OCI-LY1 (cell line): ENCODE measurements at regions not wholly inside any gene's neighbourhood (a gene's known extent, or its start where the extent isn't known, plus 50 kb on each side); places are given as distances from the start of the nearest gene placed in this dataset.

ENCODE experiments used
- H2AFZ ChIP-seq: fragments of 200-600 bp; sonication (generic), shearing (Covaris generic); 2 replicates; pipeline ENCODE4 v1.6.0; 2014; ENCODE audit warnings: antibody characterized with exemption, mild to moderate bottlenecking, low read length
- H3F3A ChIP-seq: fragments of 200-600 bp; sonication (generic), shearing (Covaris generic); 2 replicates; pipeline ENCODE4 v1.6.0; 2014; ENCODE audit warnings: mild to moderate bottlenecking, antibody characterized with exemption, low read length, moderate library complexity; ENCODE audit not compliant: insufficient read depth
- H3K27ac ChIP-seq: fragments of 200-600 bp; sonication (generic); 2 replicates; pipeline ENCODE4 v1.5.1; 2014; ENCODE audit warnings: low read length, mixed run types, mild to moderate bottlenecking, low read depth; ENCODE audit not compliant: poor library complexity, severe bottlenecking
- H3K27me3 ChIP-seq: fragments of 200-600 bp; sonication (generic); 2 replicates; pipeline ENCODE4 v1.6.0; 2014; ENCODE audit warnings: antibody characterized with exemption, mild to moderate bottlenecking, low read length, moderate library complexity; ENCODE audit not compliant: insufficient read depth
- H3K36me3 ChIP-seq: fragments of 200-600 bp; sonication (generic); 2 replicates; pipeline ENCODE4 v1.6.1; 2014; ENCODE audit warnings: mild to moderate bottlenecking, antibody characterized with exemption, low read length, moderate library complexity, mixed read lengths; ENCODE audit not compliant: insufficient read depth
- H3K4me1 ChIP-seq: fragments of 200-600 bp; sonication (generic); 2 replicates; pipeline ENCODE4 v1.5.1; 2014; ENCODE audit warnings: mild to moderate bottlenecking, low read length, moderate library complexity; ENCODE audit not compliant: insufficient read depth, severe bottlenecking
- H3K4me2 ChIP-seq: fragments of 200-600 bp; sonication (generic), shearing (Covaris generic); 2 replicates; pipeline ENCODE4 v1.6.1; 2014; ENCODE audit warnings: low read length
- H3K4me3 ChIP-seq: fragments of 200-600 bp; sonication (generic); 2 replicates; pipeline ENCODE4 v1.5.1; 2014; ENCODE audit warnings: low read length, low read depth, mild to moderate bottlenecking, mixed read lengths; ENCODE audit not compliant: poor library complexity, severe bottlenecking
- H3K79me2 ChIP-seq: fragments of 200-600 bp; shearing (Covaris generic); 2 replicates; pipeline ENCODE4 v1.6.1; 2016; ENCODE audit warnings: mixed run types, low read length, mixed read lengths; ENCODE audit not compliant: insufficient read depth
- H3K9ac ChIP-seq: fragments of 200-600 bp; sonication (generic), shearing (Covaris generic); 2 replicates; pipeline ENCODE4 v1.6.1; 2014; ENCODE audit warnings: mild to moderate bottlenecking, low read length, mixed read lengths
- H3K9me2 ChIP-seq: fragments of 200-600 bp; sonication (generic), shearing (Covaris generic); 2 replicates; pipeline ENCODE4 v1.6.1; 2014; ENCODE audit warnings: low read depth, mild to moderate bottlenecking, low read length, mixed read lengths
- H3K9me3 ChIP-seq: fragments of 200-600 bp; shearing (Covaris generic); 2 replicates; pipeline ENCODE4 v1.6.1; 2014; ENCODE audit warnings: low read length, mixed read lengths
- H4K20me1 ChIP-seq: fragments of 200-600 bp; sonication (generic), shearing (Covaris generic); 2 replicates; pipeline ENCODE4 v1.6.0; 2016; ENCODE audit warnings: mild to moderate bottlenecking, low read length; ENCODE audit not compliant: insufficient read depth
- EZH2 ChIP-seq: fragments of 200-600 bp; sonication (generic), shearing (Covaris generic); IDR thresholded peaks from 2 replicates; pipeline ENCODE4 v1.8.0; 2017; ENCODE audit warnings: borderline replicate concordance, mixed run types, mild to moderate bottlenecking, antibody characterized with exemption, low read length, moderate library complexity, mixed read lengths
- TF ChIP-seq, protein P1 (sequence below): fragments of 200-600 bp; sonication (generic), shearing (Covaris generic); IDR thresholded peaks from 2 replicates; pipeline ENCODE4 v1.5.1; 2017; ENCODE audit warnings: mild to moderate bottlenecking, antibody characterized with exemption, low read length, moderate library complexity, mixed read lengths

GRCh38 chr16:63183743-63184142, 1147.5 kb upstream of the CDH8 start:
- Histone ChIP-seq H3K4me2 (no peak overlapping the region), H3K36me3 (no peaks in the 10 kb centered on the region), H3K27ac (no peak overlapping the region), H3K4me1 (no peaks in the 10 kb centered on the region), H3K4me3 (no peak overlapping the region), H3K27me3 (no peaks in the 10 kb centered on the region), H3K9ac (no peak overlapping the region), H4K20me1 (no peaks in the 10 kb centered on the region), H3K79me2 (no peaks in the 10 kb centered on the region), H3F3A (no peaks in the 10 kb centered on the region), H2AFZ (no peak overlapping the region), H3K9me2 (no peaks in the 10 kb centered on the region), H3K9me3 (no peaks in the 10 kb centered on the region)
- TF ChIP-seq EZH2 = no peak
- TF ChIP-seq, protein P1, sequence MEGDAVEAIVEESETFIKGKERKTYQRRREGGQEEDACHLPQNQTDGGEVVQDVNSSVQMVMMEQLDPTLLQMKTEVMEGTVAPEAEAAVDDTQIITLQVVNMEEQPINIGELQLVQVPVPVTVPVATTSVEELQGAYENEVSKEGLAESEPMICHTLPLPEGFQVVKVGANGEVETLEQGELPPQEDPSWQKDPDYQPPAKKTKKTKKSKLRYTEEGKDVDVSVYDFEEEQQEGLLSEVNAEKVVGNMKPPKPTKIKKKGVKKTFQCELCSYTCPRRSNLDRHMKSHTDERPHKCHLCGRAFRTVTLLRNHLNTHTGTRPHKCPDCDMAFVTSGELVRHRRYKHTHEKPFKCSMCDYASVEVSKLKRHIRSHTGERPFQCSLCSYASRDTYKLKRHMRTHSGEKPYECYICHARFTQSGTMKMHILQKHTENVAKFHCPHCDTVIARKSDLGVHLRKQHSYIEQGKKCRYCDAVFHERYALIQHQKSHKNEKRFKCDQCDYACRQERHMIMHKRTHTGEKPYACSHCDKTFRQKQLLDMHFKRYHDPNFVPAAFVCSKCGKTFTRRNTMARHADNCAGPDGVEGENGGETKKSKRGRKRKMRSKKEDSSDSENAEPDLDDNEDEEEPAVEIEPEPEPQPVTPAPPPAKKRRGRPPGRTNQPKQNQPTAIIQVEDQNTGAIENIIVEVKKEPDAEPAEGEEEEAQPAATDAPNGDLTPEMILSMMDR = no peak

- H3K79me2 ChIP-seq = no peaks in the 10 kb centered on the region
Observed at GRCh38 chr16:63175313-63175712, 1139.1 kb upstream of the CDH8 start.

DNA sequence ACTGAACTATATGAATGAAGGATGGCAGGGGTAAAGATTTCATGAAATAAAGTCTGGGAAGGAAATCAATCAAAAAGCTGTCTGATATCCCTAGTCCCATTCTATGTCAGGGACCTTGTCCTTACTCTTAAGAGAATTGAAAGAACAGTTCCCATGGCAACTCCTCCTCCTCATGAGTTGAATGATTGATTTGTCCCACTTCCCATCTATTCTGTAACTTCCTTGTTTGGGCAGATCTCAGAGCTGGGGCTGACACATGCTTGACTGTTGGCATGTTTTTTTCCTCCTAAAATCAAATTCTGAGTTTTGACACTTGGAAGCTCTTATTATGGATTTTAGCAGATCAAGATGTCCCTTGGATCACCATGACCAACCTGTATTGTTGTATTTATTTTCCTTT, 1138.6 kb upstream of the CDH8 start:
- no peak overlapping the region for H3K4me2 ChIP-seq

More at GRCh38 chr16:63175313-63175712, 1139.1 kb upstream of the CDH8 start:
- H3K4me2 ChIP-seq = no peak overlapping the region
- TF ChIP-seq, protein P1 = no peak
- no peak for TF ChIP-seq EZH2
- H3F3A ChIP-seq = no peaks in the 10 kb centered on the region
- no peak overlapping the region for H3K4me3 ChIP-seq
- no peaks in the 10 kb centered on the region for H3K36me3 ChIP-seq
- no peak overlapping the region for H2AFZ ChIP-seq
- H3K9me3 ChIP-seq = no peaks in the 10 kb centered on the region
- no peaks in the 10 kb centered on the region for H3K27me3 ChIP-seq
- no peaks in the 10 kb centered on the region for H3K4me1 ChIP-seq
- no peaks in the 10 kb centered on the region for H3K9me2 ChIP-seq
- H3K9ac ChIP-seq = no peak overlapping the region
- H3K27ac ChIP-seq = no peak overlapping the region
- H4K20me1 ChIP-seq = no peaks in the 10 kb centered on the region

More for the DNA sequence above, 1138.6 kb upstream of the CDH8 start:
- no peak overlapping the region for H3K4me3 ChIP-seq
- H4K20me1 ChIP-seq = no peaks in the 10 kb centered on the region
- no peaks in the 10 kb centered on the region for H3K79me2 ChIP-seq
- no peaks in the 10 kb centered on the region for H3K4me1 ChIP-seq
- H3K27ac ChIP-seq = no peak overlapping the region
- H2AFZ ChIP-seq = no peak overlapping the region
- no peak overlapping the region for H3K9ac ChIP-seq
- H3F3A ChIP-seq = no peaks in the 10 kb centered on the region
- no peaks in the 10 kb centered on the region for H3K9me3 ChIP-seq
- H3K36me3 ChIP-seq = no peaks in the 10 kb centered on the region
- H3K9me2 ChIP-seq = no peaks in the 10 kb centered on the region
- TF ChIP-seq, protein P1 = no peak
- no peak for TF ChIP-seq EZH2
- no peaks in the 10 kb centered on the region for H3K27me3 ChIP-seq
